ENCODE measurements at regions not wholly inside any gene's neighbourhood (a gene's known extent, or its start where the extent isn't known, plus 50 kb on each side); places are given as distances from the start of the nearest gene placed in this dataset.
A peak's percentile ranks its signal among the peaks of the same experiment; 100 is the strongest.

- DNase-seq (ENCODE audit: low spot score): no peak
- Histone ChIP-seq H3K27me3 (replicated peaks; ENCODE audit: insufficient read depth, low read depth, low read length, poor library complexity) (no peaks in the 10 kb centered on the region), H3K4me3 (ENCODE audit: low read depth, low read length, poor library complexity, severe bottlenecking) (no peak overlapping the region), H3K9me3 (ENCODE audit: low read depth, low read length, poor library complexity, severe bottlenecking) (no peaks in the 10 kb centered on the region), H3K4me1 (ENCODE audit: insufficient read depth, low read length, poor library complexity, severe bottlenecking) (no peaks in the 10 kb centered on the region), H3K36me3 (ENCODE audit: insufficient read depth, low read length, poor library complexity, severe bottlenecking) (no peaks in the 10 kb centered on the region), H3K27ac (ENCODE audit: low read depth, low read length, poor library complexity, severe bottlenecking) (no peak overlapping the region)
- intact Hi-C loops (cut with micrococcal nuclease; ENCODE audit: unreplicated experiment): loop anchor here (10.0 kb wide), 1 partner anchor 1005 kb away; no protein-coding TSS in a partner anchor
- BruUV-seq (replicated peaks): no TSS peak
- no peak for TF ChIP-seq CTCF (conservative IDR thresholded peaks at IDR 0.05; ENCODE audit: low read depth, low read length)
- TF ChIP-seq EZH2 (IDR thresholded peaks at IDR 0.05; ENCODE audit: borderline replicate concordance, low read depth, low read length, poor library complexity, severe bottlenecking): no peak
- CTCF ChIA-PET: no interaction called here
- POLR2A ChIA-PET (ENCODE audit: low non-redundant PET): no interaction called here
These were observed 879.5 kb downstream of the TECRL start for GRCh38 chr4:63529581-63530337.

GRCh38 chr4:63528256-63528991 lies 880.8 kb downstream of the TECRL start:
- no peaks in the 10 kb centered on the region for H3K27me3 ChIP-seq (replicated peaks; ENCODE audit: insufficient read depth, low read depth, low read length, poor library complexity)
- no peak overlapping the region for H3K4me3 ChIP-seq (ENCODE audit: low read depth, low read length, poor library complexity, severe bottlenecking)
- no peak overlapping the region for H3K27ac ChIP-seq (ENCODE audit: low read depth, low read length, poor library complexity, severe bottlenecking)
- CTCF ChIA-PET: no interaction called here
- TF ChIP-seq CTCF (conservative IDR thresholded peaks at IDR 0.05; ENCODE audit: low read depth, low read length): no peak
- TF ChIP-seq EZH2 (IDR thresholded peaks at IDR 0.05; ENCODE audit: borderline replicate concordance, low read depth, low read length, poor library complexity, severe bottlenecking): no peak
- intact Hi-C loops (cut with micrococcal nuclease; ENCODE audit: unreplicated experiment): loop anchor here (10.0 kb wide), 1 partner anchor 1006 kb away; no protein-coding TSS in a partner anchor
- peak; percentile 0 for DNase-seq (ENCODE audit: low spot score)
- POLR2A ChIA-PET (ENCODE audit: low non-redundant PET): no interaction called here
- H3K4me1 ChIP-seq (ENCODE audit: insufficient read depth, low read length, poor library complexity, severe bottlenecking): no peaks in the 10 kb centered on the region
- no peaks in the 10 kb centered on the region for H3K9me3 ChIP-seq (ENCODE audit: low read depth, low read length, poor library complexity, severe bottlenecking)
- no peaks in the 10 kb centered on the region for H3K36me3 ChIP-seq (ENCODE audit: insufficient read depth, low read length, poor library complexity, severe bottlenecking)
- BruUV-seq (replicated peaks): no TSS peak

GRCh38 chr4:63526251-63526650 lies 883.0 kb downstream of the TECRL start:
- intact Hi-C loops (cut with micrococcal nuclease; ENCODE audit: unreplicated experiment): loop anchor here (10.0 kb wide), 1 partner anchor 1009 kb away; no protein-coding TSS in a partner anchor
- POLR2A ChIA-PET (ENCODE audit: low non-redundant PET): no interaction called here
- H3K4me3 ChIP-seq (ENCODE audit: low read depth, low read length, poor library complexity, severe bottlenecking): no peak overlapping the region
- no peaks in the 10 kb centered on the region for H3K36me3 ChIP-seq (ENCODE audit: insufficient read depth, low read length, poor library complexity, severe bottlenecking)
- TF ChIP-seq EZH2 (IDR thresholded peaks at IDR 0.05; ENCODE audit: borderline replicate concordance, low read depth, low read length, poor library complexity, severe bottlenecking) (no peak), CTCF (conservative IDR thresholded peaks at IDR 0.05; ENCODE audit: low read depth, low read length) (no peak)
- DNase-seq (ENCODE audit: low spot score): no peak
- CTCF ChIA-PET: no interaction called here
- H3K27me3 ChIP-seq (replicated peaks; ENCODE audit: insufficient read depth, low read depth, low read length, poor library complexity): no peaks in the 10 kb centered on the region
- BruUV-seq (replicated peaks): no TSS peak
- H3K4me1 ChIP-seq (ENCODE audit: insufficient read depth, low read length, poor library complexity, severe bottlenecking): no peaks in the 10 kb centered on the region
- H3K9me3 ChIP-seq (ENCODE audit: low read depth, low read length, poor library complexity, severe bottlenecking): no peaks in the 10 kb centered on the region
- H3K27ac ChIP-seq (ENCODE audit: low read depth, low read length, poor library complexity, severe bottlenecking): no peak overlapping the region

All from A673 (cell line).